A673 (cell line): ENCODE measurements at regions not wholly inside any gene's neighbourhood (a gene's known extent, or its start where the extent isn't known, plus 50 kb on each side); places are given as distances from the start of the nearest gene placed in this dataset.

Experiments used
- BruUV-seq: library from RNA; stranded (reverse); fragments of 400-500 nt; replicated peaks from 2 replicates; lab custom pipeline; 2021; lab: Mats Ljungman, UMichigan
- CTCF ChIA-PET: fragments of 300-600 bp; sonication (Branson Sonifier 250); formaldehyde crosslinking; loops from one replicate; lab custom pipeline; 2022; ENCODE audit warnings: antibody characterized with exemption; lab: Charles Lee
- POLR2A ChIA-PET: fragments of 300-600 bp; sonication (Branson Sonifier 250); formaldehyde crosslinking; loops from one replicate; lab custom pipeline; 2022; ENCODE audit warnings: antibody characterized with exemption; ENCODE audit not compliant: low non-redundant PET; lab: Charles Lee
- DNase-seq: peaks from one replicate; pipeline ENCODE4 v3.0.0-alpha.2; 2015; ENCODE audit warnings: low spot score
- H3K27ac ChIP-seq: fragments of 200-600 bp; sonication (generic); 2 replicates; pipeline ENCODE4 v1.5.1; 2016; ENCODE audit warnings: mixed run types, low read depth, mild to moderate bottlenecking, mixed read lengths, antibody characterized with exemption, low read length; ENCODE audit not compliant: poor library complexity, severe bottlenecking
- H3K27me3 ChIP-seq: fragments of 200-600 bp; sonication (generic); replicated peaks from 2 replicates; pipeline ENCODE4 v1.6.1; 2017; ENCODE audit warnings: mixed run types, low read depth, mild to moderate bottlenecking, mixed read lengths, antibody characterized with exemption, low read length; ENCODE audit not compliant: insufficient read depth, poor library complexity
- H3K36me3 ChIP-seq: fragments of 200-600 bp; sonication (generic); 2 replicates; pipeline ENCODE4 v1.6.1; 2016; ENCODE audit warnings: mixed run types, mild to moderate bottlenecking, mixed read lengths, antibody characterized with exemption, low read length; ENCODE audit not compliant: insufficient read depth, poor library complexity, severe bottlenecking
- H3K4me1 ChIP-seq: fragments of 200-600 bp; sonication (generic); 2 replicates; pipeline ENCODE4 v1.6.1; 2017; ENCODE audit warnings: mixed run types, mild to moderate bottlenecking, mixed read lengths, antibody characterized with exemption, low read length; ENCODE audit not compliant: insufficient read depth, poor library complexity, severe bottlenecking
- H3K4me3 ChIP-seq: fragments of 200-600 bp; sonication (generic); 2 replicates; pipeline ENCODE4 v1.5.1; 2016; ENCODE audit warnings: low read depth, mixed run types, mild to moderate bottlenecking, mixed read lengths, low read length; ENCODE audit not compliant: poor library complexity, severe bottlenecking
- H3K9me3 ChIP-seq: fragments of 200-600 bp; sonication (generic); 2 replicates; pipeline ENCODE4 v1.6.1; 2016; ENCODE audit warnings: mixed run types, low read depth, mild to moderate bottlenecking, mixed read lengths, antibody characterized with exemption, low read length; ENCODE audit not compliant: poor library complexity, severe bottlenecking
- CTCF ChIP-seq: fragments of 300-800, 200-600 bp; sonication (generic); conservative IDR thresholded peaks from 2 replicates; pipeline ENCODE4 v1.5.1; 2017; ENCODE audit warnings: low read depth, mild to moderate bottlenecking, antibody characterized with exemption, low read length, moderate library complexity, mixed read lengths
- EZH2 ChIP-seq: fragments of 200-600 bp; sonication (generic); IDR thresholded peaks from 2 replicates; pipeline ENCODE4 v1.6.1; 2017; ENCODE audit warnings: borderline replicate concordance, low read depth, mild to moderate bottlenecking, mixed read lengths, antibody characterized with exemption, low read length; ENCODE audit not compliant: poor library complexity, severe bottlenecking
- intact Hi-C: fragments of 100-400 bp; cut with micrococcal nuclease; formaldehyde crosslinking; loops from one replicate; pipeline ENCODE4 v1.10.0; 2022; ENCODE audit not compliant: unreplicated experiment

- no peaks in the 10 kb centered on the region for H3K4me1 ChIP-seq
- H3K9me3 ChIP-seq, result no peaks in the 10 kb centered on the region
- ChIA-PET CTCF (no interaction called here), POLR2A (no interaction called here)
- H3K27me3 ChIP-seq, result no peaks in the 10 kb centered on the region
- H3K4me3 ChIP-seq, result no peak overlapping the region
- no peaks in the 10 kb centered on the region for H3K36me3 ChIP-seq
- DNase-seq, result no peak
- no TSS peak for BruUV-seq
- intact Hi-C loops, result no loop called here
- H3K27ac ChIP-seq, result no peak overlapping the region
- TF ChIP-seq CTCF, result no peak
- no peak for TF ChIP-seq EZH2
Observed at GRCh38 chr16:59242556-59242955, 508.4 kb upstream of the GOT2 start.

GRCh38 chr16:59238246-59238645, 504.1 kb upstream of the GOT2 start:
- no peak overlapping the region for H3K27ac ChIP-seq
- POLR2A ChIA-PET, result no interaction called here
- BruUV-seq, result no TSS peak
- H3K4me1 ChIP-seq, result no peaks in the 10 kb centered on the region
- no peaks in the 10 kb centered on the region for H3K27me3 ChIP-seq
- intact Hi-C loops, result no loop called here
- no peak overlapping the region for H3K4me3 ChIP-seq
- no peak for DNase-seq
- no peaks in the 10 kb centered on the region for H3K9me3 ChIP-seq
- H3K36me3 ChIP-seq, result no peaks in the 10 kb centered on the region
- CTCF ChIA-PET, result no interaction called here
- no peak for TF ChIP-seq CTCF
- TF ChIP-seq EZH2, result no peak

- POLR2A ChIA-PET, result no interaction called here
- no peak overlapping the region for H3K27ac ChIP-seq
- no peak overlapping the region for H3K4me3 ChIP-seq
- H3K36me3 ChIP-seq, result no peaks in the 10 kb centered on the region
- TF ChIP-seq EZH2 (no peak), CTCF (no peak)
- H3K4me1 ChIP-seq, result no peaks in the 10 kb centered on the region
- no peaks in the 10 kb centered on the region for H3K9me3 ChIP-seq
- intact Hi-C loops, result no loop called here
- no peak for DNase-seq
- CTCF ChIA-PET, result no interaction called here
- BruUV-seq, result no TSS peak
- H3K27me3 ChIP-seq, result no peaks in the 10 kb centered on the region
Observed at GRCh38 chr16:59236804-59237458, 502.8 kb upstream of the GOT2 start.
